HG03095 (cell line): ENCODE measurements at regions not wholly inside any gene's neighbourhood (a gene's known extent, or its start where the extent isn't known, plus 50 kb on each side); places are given as distances from the start of the nearest gene placed in this dataset.

Experiments
- ATAC-seq: cut with Tn5 transposase; IDR thresholded peaks from one replicate; pipeline ENCODE4 v1.9.1; 2021; ENCODE audit warnings: moderate library complexity; ENCODE audit not compliant: unreplicated experiment

- no peak for ATAC-seq
These were observed 254.7 kb downstream of the NFKBIZ start for GRCh38 chr3:102104033-102104432.

GRCh38 chr3:102105193-102105592 lies 255.9 kb downstream of the NFKBIZ start:
- ATAC-seq = no peak

DNA sequence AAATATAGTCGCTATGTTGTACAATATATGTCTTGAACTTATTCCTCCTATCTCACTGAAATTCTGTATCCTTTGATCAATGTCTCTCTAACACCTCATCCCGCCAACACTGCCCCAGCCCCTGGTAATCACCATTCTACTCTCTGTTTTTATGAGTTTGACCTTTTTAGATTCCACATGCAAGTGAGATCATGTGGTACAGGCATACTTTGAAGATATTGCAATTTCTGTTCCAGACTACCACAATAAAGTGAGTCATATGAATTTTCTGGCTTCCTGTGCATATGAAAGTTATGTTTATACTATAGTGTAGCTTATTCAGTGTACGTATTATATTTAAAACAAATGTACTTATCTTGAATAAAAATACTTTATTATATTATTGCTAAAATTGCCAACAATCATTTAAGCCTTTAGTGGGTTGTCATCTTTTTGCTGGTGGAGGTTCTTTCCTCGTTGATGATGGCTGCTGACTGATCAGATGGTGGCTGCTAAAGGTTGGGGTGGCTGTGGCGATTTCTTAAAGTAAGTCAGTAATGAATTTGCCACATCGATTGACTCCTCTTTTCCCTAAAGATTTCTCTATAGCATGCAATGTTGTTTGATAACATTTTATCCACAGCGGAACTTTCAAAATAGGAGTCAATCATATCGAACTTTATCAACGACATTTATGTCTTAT lies 257.2 kb downstream of the NFKBIZ start:
- no peak for ATAC-seq

DNA sequence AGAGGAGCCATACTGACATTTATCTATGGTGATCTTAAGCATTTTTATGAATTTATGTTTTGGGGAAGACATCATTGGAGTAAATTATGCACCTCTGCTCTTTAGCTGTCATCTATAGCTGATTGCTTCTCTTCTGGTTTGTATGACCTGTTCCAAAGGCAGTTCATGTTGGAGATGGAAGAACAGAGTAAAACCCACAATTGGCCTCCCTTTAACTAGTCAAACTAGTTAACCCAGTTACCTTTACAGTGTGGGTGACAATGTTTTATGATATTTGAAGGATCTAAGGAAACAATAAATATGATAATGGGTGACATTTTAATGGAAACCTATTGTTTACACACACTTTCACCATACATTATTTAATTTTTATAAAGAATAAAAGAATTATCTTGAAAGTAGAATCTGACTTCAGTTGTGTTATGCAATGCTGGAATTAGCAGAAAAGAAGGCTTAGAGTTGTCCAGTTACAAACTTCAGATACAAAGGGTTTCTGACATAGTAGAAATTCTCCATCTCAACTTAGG lies 263.5 kb downstream of the NFKBIZ start:
- ATAC-seq = no peak

- ATAC-seq = no peak
These were observed 264.2 kb downstream of the NFKBIZ start for GRCh38 chr3:102113421-102114041.

DNA sequence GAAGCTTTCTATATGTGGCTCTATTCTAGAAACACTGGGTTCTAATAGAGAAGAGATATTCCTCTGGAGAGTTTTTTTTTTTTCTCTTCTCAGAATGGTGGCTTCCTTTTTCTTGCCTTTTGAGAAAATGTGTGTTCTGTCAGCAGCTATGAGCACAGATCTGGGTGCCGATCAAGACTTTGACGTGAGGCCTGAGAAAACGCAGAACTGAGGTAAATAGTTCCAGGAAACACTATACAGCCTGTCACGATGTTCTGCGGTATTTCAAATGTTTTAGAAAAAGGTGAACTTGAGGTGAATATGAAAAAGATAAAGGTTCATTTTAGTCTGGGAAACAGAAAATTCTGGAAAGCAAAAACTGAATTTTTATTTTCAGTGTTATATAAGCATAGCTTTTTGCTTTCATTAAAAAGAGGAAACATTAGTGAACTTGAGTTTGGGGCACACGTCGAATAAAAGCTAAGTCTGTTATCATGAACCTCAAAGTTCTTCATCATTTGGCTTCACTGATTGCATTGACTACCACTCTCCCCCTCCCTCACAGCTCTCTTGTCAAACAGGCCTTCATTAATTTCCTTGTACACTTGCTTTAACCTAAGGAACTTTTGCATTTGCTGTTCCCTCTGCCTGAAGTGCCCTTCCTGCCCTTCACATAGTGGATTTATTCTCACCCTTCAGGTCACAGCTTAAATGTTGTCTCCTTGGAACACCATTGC lies 265.1 kb downstream of the NFKBIZ start:
- ATAC-seq = no peak

- no peak for ATAC-seq
These were observed 273.2 kb downstream of the NFKBIZ start for GRCh38 chr3:102122527-102122926.

GRCh38 chr3:102123590-102124190 lies 274.4 kb downstream of the NFKBIZ start:
- ATAC-seq = no peak

- ATAC-seq = no peak
These were observed 275.0 kb downstream of the NFKBIZ start for GRCh38 chr3:102124282-102124681.

DNA sequence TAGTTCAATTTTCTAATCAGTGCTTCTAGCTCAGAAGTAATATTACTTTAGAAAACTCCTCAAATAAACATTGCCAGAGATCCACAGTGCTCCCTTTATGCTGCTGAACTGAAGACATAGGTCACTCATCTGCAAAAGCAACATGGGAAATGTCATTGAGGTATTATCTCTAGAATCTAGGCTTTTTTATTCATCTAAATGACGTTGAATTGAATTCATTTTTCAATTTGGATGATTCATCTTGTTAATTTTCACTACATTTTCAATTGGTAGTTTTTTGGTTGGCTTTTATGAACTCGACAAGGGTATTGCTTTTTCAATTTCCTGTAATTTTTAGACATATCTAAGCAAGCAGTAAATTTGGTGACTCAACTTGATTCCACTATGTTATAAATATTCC lies 275.4 kb downstream of the NFKBIZ start:
- no peak for ATAC-seq

GRCh38 chr3:102125197-102125993 lies 276.1 kb downstream of the NFKBIZ start:
- ATAC-seq = no peak

DNA sequence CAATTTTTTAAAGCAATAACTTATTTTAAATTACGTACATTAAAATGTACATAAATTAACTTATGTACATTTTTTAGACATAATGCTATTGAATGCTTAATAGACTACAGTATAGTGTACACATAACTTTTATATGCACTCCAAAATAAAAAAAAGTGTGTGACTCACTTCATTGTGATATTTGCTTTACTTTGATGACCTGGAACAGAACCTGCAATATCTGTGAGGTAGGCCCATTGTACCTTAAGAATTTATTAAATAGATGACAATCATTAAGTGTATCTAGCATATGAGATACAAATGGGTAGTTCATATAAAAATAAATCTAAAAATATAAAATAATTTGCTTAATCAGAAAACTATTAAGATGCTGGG lies 276.7 kb downstream of the NFKBIZ start:
- no peak for ATAC-seq

- no peak for ATAC-seq
These were observed 280.7 kb downstream of the NFKBIZ start for GRCh38 chr3:102129760-102130608.

- no peak for ATAC-seq
These were observed 283.1 kb downstream of the NFKBIZ start for GRCh38 chr3:102132370-102132769.

DNA sequence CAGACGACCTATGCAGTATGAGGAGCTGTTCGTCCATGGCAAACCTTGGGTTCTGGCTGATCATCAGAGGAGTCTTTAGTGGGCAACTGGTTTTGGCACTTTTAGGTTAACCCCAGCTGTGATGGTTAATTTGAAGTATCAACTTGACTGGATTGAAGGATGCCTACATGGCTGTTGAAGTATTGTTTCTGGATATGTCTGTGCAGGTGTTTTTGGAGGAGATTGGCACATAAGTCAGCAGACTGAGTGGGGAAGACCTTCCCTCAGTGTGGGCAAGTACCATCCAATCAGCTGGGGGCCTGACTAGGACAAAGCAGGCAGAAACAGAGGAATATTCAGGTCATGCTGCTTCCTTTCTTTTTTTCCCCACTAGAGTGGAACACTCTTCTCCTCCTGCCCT lies 284.1 kb downstream of the NFKBIZ start:
- ATAC-seq = no peak

- ATAC-seq = no peak
These were observed 286.0 kb downstream of the NFKBIZ start for GRCh38 chr3:102135316-102135715.

GRCh38 chr3:102136183-102136582 lies 286.9 kb downstream of the NFKBIZ start:
- ATAC-seq = no peak

GRCh38 chr3:102140116-102140515 lies 290.8 kb downstream of the NFKBIZ start:
- no peak for ATAC-seq

DNA sequence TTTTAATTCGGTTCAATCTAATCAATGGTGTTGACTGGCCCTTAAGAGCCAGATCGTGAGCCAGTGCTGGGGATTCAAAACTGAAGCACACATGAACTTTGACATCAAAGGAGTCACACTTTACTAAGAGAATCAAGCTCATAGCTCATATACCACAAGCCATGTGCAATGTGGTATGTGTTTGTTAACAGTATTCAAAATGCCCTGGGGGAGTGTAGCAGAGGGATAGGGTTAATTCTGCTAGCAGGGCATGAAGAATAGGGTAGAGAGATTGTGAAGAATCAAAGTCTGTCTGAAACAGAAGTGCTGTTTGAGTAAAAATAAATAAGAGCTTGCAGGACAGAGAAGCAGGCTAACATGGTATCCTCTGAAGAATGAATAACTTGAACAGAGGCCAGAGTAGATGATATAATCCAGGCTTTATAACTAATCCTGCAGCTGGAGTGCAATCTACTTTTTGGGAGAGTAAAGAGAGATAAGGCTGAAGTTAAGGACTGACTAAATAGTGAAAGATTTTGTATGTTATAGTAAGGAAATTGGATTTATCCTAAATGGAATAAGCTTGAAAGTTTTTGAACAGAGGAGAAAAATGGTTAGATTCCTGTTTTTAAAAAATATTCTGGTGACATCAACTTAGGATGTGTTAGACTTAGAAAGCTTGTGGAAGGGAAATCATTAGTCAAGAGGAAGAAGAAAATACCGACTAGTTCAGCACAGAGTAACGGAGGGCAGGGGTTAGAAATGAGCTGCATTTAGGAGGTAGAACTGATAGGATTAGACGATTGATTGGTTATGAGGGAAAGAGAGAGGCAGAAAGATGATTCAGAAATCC lies 292.0 kb downstream of the NFKBIZ start:
- no peak for ATAC-seq
